ENCODE measurements at regions not wholly inside any gene's neighbourhood (a gene's known extent, or its start where the extent isn't known, plus 50 kb on each side); places are given as distances from the start of the nearest gene placed in this dataset.
A peak's percentile ranks its signal among the peaks of the same experiment; 100 is the strongest.

DNA sequence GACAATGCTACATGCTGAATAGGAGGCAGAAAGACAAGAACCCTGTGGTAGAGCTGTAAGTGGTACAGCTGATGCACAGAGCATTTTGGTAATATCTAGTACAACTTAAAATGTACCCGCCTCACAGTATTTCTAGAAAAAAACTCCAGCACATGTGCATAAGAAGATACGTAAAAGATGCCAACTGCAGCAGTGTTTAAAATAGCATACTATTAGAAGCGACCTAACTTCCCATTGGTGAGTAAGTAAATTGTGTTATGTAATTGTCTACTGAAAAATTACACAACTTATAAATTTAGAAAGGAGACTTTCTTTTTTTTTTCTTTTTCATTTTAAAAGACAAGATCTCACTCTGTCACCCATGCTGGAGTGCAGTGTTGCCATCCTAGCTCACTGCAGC, 114.3 kb upstream of the CAND1 start:
- TF ChIP-seq, protein P1, sequence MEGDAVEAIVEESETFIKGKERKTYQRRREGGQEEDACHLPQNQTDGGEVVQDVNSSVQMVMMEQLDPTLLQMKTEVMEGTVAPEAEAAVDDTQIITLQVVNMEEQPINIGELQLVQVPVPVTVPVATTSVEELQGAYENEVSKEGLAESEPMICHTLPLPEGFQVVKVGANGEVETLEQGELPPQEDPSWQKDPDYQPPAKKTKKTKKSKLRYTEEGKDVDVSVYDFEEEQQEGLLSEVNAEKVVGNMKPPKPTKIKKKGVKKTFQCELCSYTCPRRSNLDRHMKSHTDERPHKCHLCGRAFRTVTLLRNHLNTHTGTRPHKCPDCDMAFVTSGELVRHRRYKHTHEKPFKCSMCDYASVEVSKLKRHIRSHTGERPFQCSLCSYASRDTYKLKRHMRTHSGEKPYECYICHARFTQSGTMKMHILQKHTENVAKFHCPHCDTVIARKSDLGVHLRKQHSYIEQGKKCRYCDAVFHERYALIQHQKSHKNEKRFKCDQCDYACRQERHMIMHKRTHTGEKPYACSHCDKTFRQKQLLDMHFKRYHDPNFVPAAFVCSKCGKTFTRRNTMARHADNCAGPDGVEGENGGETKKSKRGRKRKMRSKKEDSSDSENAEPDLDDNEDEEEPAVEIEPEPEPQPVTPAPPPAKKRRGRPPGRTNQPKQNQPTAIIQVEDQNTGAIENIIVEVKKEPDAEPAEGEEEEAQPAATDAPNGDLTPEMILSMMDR (IDR thresholded peaks at IDR 0.05; ENCODE audit: insufficient read depth, low read length, poor library complexity, severe bottlenecking), result no peak

DNA sequence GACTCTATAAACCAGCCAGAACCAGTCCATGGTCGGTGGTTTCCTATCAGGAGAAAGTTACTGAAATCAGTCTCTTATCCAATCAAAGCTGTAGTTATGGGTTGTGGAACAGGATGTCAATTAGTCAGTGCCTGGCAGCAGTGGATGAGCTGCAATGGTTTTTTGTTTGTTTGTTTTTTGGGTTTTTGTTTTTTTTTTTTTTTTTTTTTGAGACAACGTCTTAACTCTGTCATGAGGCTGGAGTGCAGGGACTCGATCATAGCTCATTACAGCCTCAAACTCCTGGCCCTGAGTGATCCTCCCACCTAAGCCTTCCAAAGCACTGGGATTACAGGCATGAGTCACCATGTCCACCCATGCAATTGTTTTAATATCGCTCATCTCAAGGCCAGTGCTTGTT, 113.3 kb upstream of the CAND1 start:
- TF ChIP-seq, protein P1 (IDR thresholded peaks at IDR 0.05; ENCODE audit: insufficient read depth, low read length, poor library complexity, severe bottlenecking), result no peak
- Histone ChIP-seq H3K27me3 (replicated peaks; ENCODE audit: control insufficient read depth, insufficient read depth, low read length) (no peaks in the 10 kb centered on the region), H3K4me3 (replicated peaks; ENCODE audit: low read depth, low read length) (no peak overlapping the region), H3K36me3 (ENCODE audit: control insufficient read depth, insufficient read depth, low read length) (no peaks in the 10 kb centered on the region)
- DNase-seq (ENCODE audit: extremely low read depth, insufficient read length), result no peak

More for the DNA sequence above, 114.3 kb upstream of the CAND1 start:
- Histone ChIP-seq H3K4me3 (replicated peaks; ENCODE audit: low read depth, low read length) (no peak overlapping the region), H3K36me3 (ENCODE audit: control insufficient read depth, insufficient read depth, low read length) (no peaks in the 10 kb centered on the region), H3K27me3 (replicated peaks; ENCODE audit: control insufficient read depth, insufficient read depth, low read length) (no peaks in the 10 kb centered on the region)
- DNase-seq (ENCODE audit: extremely low read depth, insufficient read length), result no peak

DNA sequence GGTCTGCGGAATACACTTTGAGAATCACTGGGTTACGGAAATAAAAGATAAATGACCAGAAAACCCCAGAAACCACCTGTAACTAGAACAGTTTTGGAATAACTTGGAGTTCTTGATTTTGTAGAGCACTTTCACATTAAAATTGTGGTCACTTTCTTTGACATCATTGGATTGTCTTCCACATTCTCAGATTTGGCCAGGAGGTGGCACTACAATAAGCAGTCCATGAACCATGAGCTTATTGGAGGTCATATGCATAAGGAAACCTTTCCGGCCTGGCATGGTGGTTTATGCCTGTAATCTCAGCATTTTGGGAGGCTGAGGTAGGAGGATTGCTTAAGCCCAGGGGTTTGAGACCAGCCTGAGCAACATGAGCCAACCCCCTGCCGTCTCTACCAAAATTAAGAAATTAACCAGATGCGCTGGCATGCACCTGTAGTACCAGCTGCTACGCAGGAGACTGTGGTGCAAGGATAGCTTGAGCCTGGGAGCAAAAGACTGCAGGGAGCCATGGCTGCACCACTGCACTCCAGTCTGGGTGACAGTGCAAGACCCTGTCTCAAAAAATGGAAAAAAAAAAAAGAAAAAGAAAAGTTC, 107.7 kb upstream of the CAND1 start:
- Histone ChIP-seq H3K27me3 (replicated peaks; ENCODE audit: control insufficient read depth, insufficient read depth, low read length) (no peaks in the 10 kb centered on the region), H3K36me3 (ENCODE audit: control insufficient read depth, insufficient read depth, low read length) (no peaks in the 10 kb centered on the region)

DNA sequence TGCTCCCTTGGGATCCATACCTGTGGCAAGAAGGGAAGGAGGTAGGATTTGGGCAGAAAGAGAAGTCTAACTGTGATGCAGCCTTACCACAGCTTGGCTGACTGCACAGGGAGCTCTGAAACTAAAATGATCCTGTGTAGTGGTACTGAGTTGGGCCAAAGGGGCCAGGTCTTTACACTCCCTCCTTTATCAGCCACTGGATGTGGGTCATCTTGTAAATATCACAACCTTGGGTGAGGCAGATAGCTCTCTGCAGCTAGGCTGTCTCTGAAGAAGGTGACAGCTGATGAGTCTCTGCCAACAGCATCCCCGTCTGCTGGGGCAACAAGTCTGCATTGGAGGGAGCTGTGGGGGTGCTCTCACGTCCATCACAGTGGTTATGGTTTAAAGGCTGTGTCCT, 95.9 kb upstream of the CAND1 start:
- Histone ChIP-seq H3K27me3 (replicated peaks; ENCODE audit: control insufficient read depth, insufficient read depth, low read length) (peaks cover 2% of the 10 kb centered on the region; the same call in 1 of the 2 replicates), H3K4me3 (replicated peaks; ENCODE audit: low read depth, low read length) (no peak overlapping the region), H3K36me3 (ENCODE audit: control insufficient read depth, insufficient read depth, low read length) (no peaks in the 10 kb centered on the region)
- TF ChIP-seq, protein P1 (IDR thresholded peaks at IDR 0.05; ENCODE audit: insufficient read depth, low read length, poor library complexity, severe bottlenecking), result no peak
- DNase-seq (ENCODE audit: extremely low read depth, insufficient read length), result no peak

More for the DNA sequence above, 107.7 kb upstream of the CAND1 start:
- H3K4me3 ChIP-seq (replicated peaks; ENCODE audit: low read depth, low read length), result no peak overlapping the region
- TF ChIP-seq, protein P1 (IDR thresholded peaks at IDR 0.05; ENCODE audit: insufficient read depth, low read length, poor library complexity, severe bottlenecking), result peak; percentile 65
- peak; percentile 3 for DNase-seq (ENCODE audit: extremely low read depth, insufficient read length)

DNA sequence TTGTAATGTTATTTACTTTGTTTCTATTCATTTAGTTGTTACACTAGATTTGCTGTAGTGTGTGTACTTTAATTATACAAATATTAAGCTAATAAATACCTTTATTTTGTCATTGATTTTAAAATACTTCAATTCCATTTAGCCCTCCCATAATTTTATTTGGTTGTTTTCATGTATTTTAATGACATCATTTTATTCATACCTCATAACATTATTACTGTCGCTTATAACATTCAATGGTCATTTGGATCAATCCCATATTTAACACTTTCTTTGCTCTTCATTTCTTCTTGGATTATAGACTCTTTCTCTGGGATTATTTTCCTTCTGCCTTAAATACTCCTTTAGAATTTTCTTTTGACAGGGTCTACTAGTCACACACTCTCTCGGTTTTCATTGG, 86.6 kb upstream of the CAND1 start:
- no peaks in the 10 kb centered on the region for H3K36me3 ChIP-seq (ENCODE audit: control insufficient read depth, insufficient read depth, low read length)
- H3K27me3 ChIP-seq (replicated peaks; ENCODE audit: control insufficient read depth, insufficient read depth, low read length), result no peaks in the 10 kb centered on the region
- no peak overlapping the region for H3K4me3 ChIP-seq (replicated peaks; ENCODE audit: low read depth, low read length)
- TF ChIP-seq, protein P1 (IDR thresholded peaks at IDR 0.05; ENCODE audit: insufficient read depth, low read length, poor library complexity, severe bottlenecking), result no peak
- DNase-seq (ENCODE audit: extremely low read depth, insufficient read length), result no peak

DNA sequence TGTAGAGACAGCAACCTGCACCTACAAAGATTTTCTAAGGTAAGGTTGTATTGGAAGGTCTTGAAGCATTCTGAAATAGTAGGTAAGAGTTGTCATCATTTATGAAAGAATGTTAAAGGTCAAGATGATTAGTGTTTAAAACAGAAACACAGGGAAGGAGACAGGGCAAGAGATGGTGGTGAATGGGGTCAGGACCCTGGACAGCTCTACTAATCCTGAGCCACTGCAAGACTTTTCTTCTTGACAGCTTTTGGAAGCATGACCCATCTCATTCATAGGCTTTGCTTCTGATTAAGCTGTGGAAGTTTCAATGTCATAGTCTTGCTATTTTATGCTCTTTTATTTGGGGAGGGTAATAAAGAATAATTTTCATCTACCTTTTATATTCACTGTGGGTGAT, 75.5 kb upstream of the CAND1 start:
- no peak overlapping the region for H3K4me3 ChIP-seq (replicated peaks; ENCODE audit: low read depth, low read length)
- no peak for DNase-seq (ENCODE audit: extremely low read depth, insufficient read length)
- no peaks in the 10 kb centered on the region for H3K27me3 ChIP-seq (replicated peaks; ENCODE audit: control insufficient read depth, insufficient read depth, low read length)
- H3K36me3 ChIP-seq (ENCODE audit: control insufficient read depth, insufficient read depth, low read length), result no peaks in the 10 kb centered on the region
- TF ChIP-seq, protein P1 (IDR thresholded peaks at IDR 0.05; ENCODE audit: insufficient read depth, low read length, poor library complexity, severe bottlenecking), result no peak
